GM19468 (cell line): ENCODE measurements at regions not wholly inside any gene's neighbourhood (a gene's known extent, or its start where the extent isn't known, plus 50 kb on each side); places are given as distances from the start of the nearest gene placed in this dataset.
A peak's percentile ranks its signal among the peaks of the same experiment; 100 is the strongest.
"Not testable (repeated sequence)": the region's sequence is repeated elsewhere in the genome, so short reads cannot be mapped to it uniquely, and the experiment has no call there.

ENCODE experiments used
- ATAC-seq: cut with Tn5 transposase; IDR thresholded peaks from one replicate; pipeline ENCODE4 v1.9.1; 2021; ENCODE audit warnings: mild to moderate bottlenecking, moderate library complexity, moderate number of reproducible peaks; ENCODE audit not compliant: unreplicated experiment; ENCODE audit errors: extremely low read depth

GRCh38 chr6:79396625-79397024 lies 140.6 kb downstream of the LCA5 start:
- ATAC-seq: no peak

- ATAC-seq: no peak
Measured at GRCh38 chr6:79394690-79395089, 142.5 kb downstream of the LCA5 start.

- ATAC-seq: no peak
Measured at GRCh38 chr6:79392094-79392493, 145.1 kb downstream of the LCA5 start.

GRCh38 chr6:79391480-79391879 lies 145.8 kb downstream of the LCA5 start:
- no peak for ATAC-seq

- ATAC-seq: no peak
Measured at GRCh38 chr6:79385893-79386292, 151.3 kb downstream of the LCA5 start.

GRCh38 chr6:79385333-79385732 lies 150.9 kb upstream of the HMGN3 start:
- no peak for ATAC-seq

GRCh38 chr6:79384845-79385244 lies 150.4 kb upstream of the HMGN3 start:
- no peak for ATAC-seq

GRCh38 chr6:79378957-79379356 lies 144.5 kb upstream of the HMGN3 start:
- ATAC-seq: no peak

- no peak for ATAC-seq
Measured at GRCh38 chr6:79377888-79378348, 143.4 kb upstream of the HMGN3 start.

- ATAC-seq: no peak
Measured at GRCh38 chr6:79377047-79377446, 142.6 kb upstream of the HMGN3 start.

GRCh38 chr6:79375635-79376337 lies 141.3 kb upstream of the HMGN3 start:
- ATAC-seq: no peak

- no peak for ATAC-seq
Measured at GRCh38 chr6:79374308-79374707, 139.8 kb upstream of the HMGN3 start.

GRCh38 chr6:79373880-79374279 lies 139.4 kb upstream of the HMGN3 start:
- ATAC-seq: no peak

GRCh38 chr6:79373246-79373645 lies 138.8 kb upstream of the HMGN3 start:
- ATAC-seq: no peak

- ATAC-seq: no peak
Measured at GRCh38 chr6:79372757-79373156, 138.3 kb upstream of the HMGN3 start.

- ATAC-seq: no peak
Measured at GRCh38 chr6:79369026-79369425, 134.5 kb upstream of the HMGN3 start.

- ATAC-seq: not testable (repeated sequence)
Measured at GRCh38 chr6:79363441-79363840, 129.0 kb upstream of the HMGN3 start.

GRCh38 chr6:79361074-79361473 lies 126.6 kb upstream of the HMGN3 start:
- ATAC-seq: not testable (repeated sequence)

GRCh38 chr6:79353226-79353625 lies 118.7 kb upstream of the HMGN3 start:
- ATAC-seq: no peak

GRCh38 chr6:79338493-79338892 lies 104.0 kb upstream of the HMGN3 start:
- ATAC-seq: no peak

GRCh38 chr6:79335133-79335674 lies 100.7 kb upstream of the HMGN3 start:
- peak; percentile 70 for ATAC-seq

GRCh38 chr6:79334674-79335073 lies 100.2 kb upstream of the HMGN3 start:
- ATAC-seq: no peak
